SHP77 (cell line): ENCODE measurements at regions not wholly inside any gene's neighbourhood (a gene's known extent, or its start where the extent isn't known, plus 50 kb on each side); places are given as distances from the start of the nearest gene placed in this dataset.

Source experiments
- DNase-seq, 2 experiments: peaks; one replicate each; lab custom pipeline; 2025; lab: John Stamatoyannopoulos, UW

DNA sequence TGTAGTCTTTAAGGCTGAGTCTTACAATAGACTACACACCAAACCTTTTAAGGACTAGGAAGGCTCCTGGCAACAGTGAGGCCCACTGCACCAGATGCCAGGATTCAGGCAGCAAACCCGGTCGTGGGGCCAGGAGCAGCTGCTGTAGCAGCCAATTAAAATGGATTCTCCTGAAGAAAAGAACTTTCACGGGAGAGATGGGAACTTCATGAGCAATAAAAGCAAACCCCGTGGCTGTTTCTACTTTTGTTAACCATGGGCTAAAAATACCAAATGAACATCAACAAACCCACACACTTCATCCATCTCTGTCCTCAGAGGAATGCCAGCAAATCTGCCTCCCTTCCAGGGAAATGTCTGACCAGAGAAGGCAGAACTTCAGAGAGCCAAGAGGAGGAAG, 101.4 kb downstream of the BTC start:
- DNase-seq: no peak
